H1 (cell line): ENCODE measurements at regions not wholly inside any gene's neighbourhood (a gene's known extent, or its start where the extent isn't known, plus 50 kb on each side); places are given as distances from the start of the nearest gene placed in this dataset.

Experiments
- CTCF ChIA-PET: fragments of 300-600 bp; sonication (Branson Sonifier 250); formaldehyde crosslinking; loops from one replicate; lab custom pipeline; 2021; ENCODE audit not compliant: partially characterized antibody; lab: Charles Lee
- POLR2A ChIA-PET: fragments of 300-600 bp; sonication (Branson Sonifier 250); formaldehyde crosslinking; loops from one replicate; lab custom pipeline; 2021; ENCODE audit warnings: inconsistent platforms; ENCODE audit not compliant: partially characterized antibody; lab: Charles Lee
- DNase-seq, 2 experiments: peaks; one replicate each; pipeline versions ENCODE4 v3.0.0 to v3.0.0-alpha.2; 2010 to 2022; ENCODE audit warnings: low spot score in 2 of 2, low read depth in 1 of 2, mixed read lengths in 1 of 2
- FAIRE-seq: peaks from 2 replicates; lab custom pipeline; 2011; peaks lifted over from hg19 to GRCh38; lab: Jason Lieb, UNC
- H2AFZ ChIP-seq: 2 replicates; pipeline ENCODE4 v1.8.1; 2012; ENCODE audit warnings: low read length, inconsistent platforms
- H2AK5ac ChIP-seq: 2 replicates; pipeline ENCODE4 v1.6.1; 2013; ENCODE audit warnings: low read depth, low read length
- H2BK120ac ChIP-seq: replicated peaks from 2 replicates; pipeline ENCODE3; 2013; ENCODE audit warnings: low read depth, low read length, inconsistent platforms
- H2BK12ac ChIP-seq: 2 replicates; pipeline ENCODE4 v1.6.1; 2013; ENCODE audit warnings: low read depth, low read length
- H2BK15ac ChIP-seq: 2 replicates; pipeline ENCODE4 v1.6.1; 2013; ENCODE audit warnings: low read length
- H2BK20ac ChIP-seq: 2 replicates; pipeline ENCODE4 v1.6.1; 2013; ENCODE audit warnings: low read length
- H2BK5ac ChIP-seq: 2 replicates; pipeline ENCODE4 v1.6.1; 2013; ENCODE audit warnings: low read depth, low read length
- H3K14ac ChIP-seq: 2 replicates; pipeline ENCODE4 v1.6.1; 2013; ENCODE audit warnings: inconsistent platforms; ENCODE audit not compliant: insufficient read length
- H3K18ac ChIP-seq: 2 replicates; pipeline ENCODE4 v1.6.1; 2013; ENCODE audit warnings: low read length; ENCODE audit errors: extremely low read depth
- H3K23ac ChIP-seq: 2 replicates; pipeline ENCODE4 v1.6.1; 2013; ENCODE audit warnings: inconsistent platforms; ENCODE audit not compliant: insufficient read length
- H3K23me2 ChIP-seq: 2 replicates; pipeline ENCODE4 v1.6.1; 2013; ENCODE audit warnings: low read depth, low read length
- H3K27ac ChIP-seq: 2 replicates; pipeline ENCODE4 v1.6.1; 2011; ENCODE audit warnings: low read depth, low read length, inconsistent platforms
- H3K27me3 ChIP-seq, 4 experiments: replicated peaks in 1 of 4; 1 replicate in 1 of 4; 2 replicates in 3 of 4; pipeline versions ENCODE4 v1.6.1 to v1.8.1; 2011 to 2013; ENCODE audit warnings: low read length in 3 of 4, mild to moderate bottlenecking in 3 of 4, inconsistent platforms in 2 of 4, mixed read lengths in 2 of 4, moderate library complexity in 1 of 4; ENCODE audit not compliant: control insufficient read depth in 3 of 4, insufficient read depth in 3 of 4; ENCODE audit errors: extremely low read depth in 1 of 4
- H3K36me3 ChIP-seq, 4 experiments: 2 replicates each; pipeline versions ENCODE4 v1.6.1 to v1.8.1; 2011 to 2013; ENCODE audit warnings: mild to moderate bottlenecking in 4 of 4, low read length in 3 of 4, moderate library complexity in 2 of 4, control low read depth in 1 of 4, inconsistent platforms in 1 of 4; ENCODE audit not compliant: insufficient read depth in 4 of 4, control insufficient read depth in 2 of 4
- H3K4ac ChIP-seq: replicated peaks from 2 replicates; pipeline ENCODE3; 2013; ENCODE audit warnings: low read length, low read depth, mixed read lengths, inconsistent platforms; ENCODE audit not compliant: insufficient read length
- H3K4me1 ChIP-seq, 4 experiments: replicated peaks in 1 of 4; 1 replicate in 1 of 4; 2 replicates in 3 of 4; pipeline versions ENCODE4 v1.6.1 to v1.8.1; 2011 to 2013; ENCODE audit warnings: low read length in 3 of 4, inconsistent platforms in 2 of 4, mixed read lengths in 1 of 4; ENCODE audit not compliant: insufficient read depth in 4 of 4, control insufficient read depth in 3 of 4
- H3K4me2 ChIP-seq, 2 experiments: 2 replicates each; pipeline versions ENCODE4 v1.6.1 to v1.8.1; 2011 to 2013; ENCODE audit warnings: low read depth in 2 of 2, low read length in 2 of 2, control low read depth in 1 of 2, inconsistent platforms in 1 of 2, mild to moderate bottlenecking in 1 of 2; ENCODE audit not compliant: insufficient read depth in 1 of 2
- H3K4me3 ChIP-seq, 4 experiments: fragments of 200-600, 300-600 bp in 1 of 4; sonication (generic), shearing (Covaris generic), sonication (Bioruptor Twin) in 1 of 4; 2 replicates each; pipeline versions ENCODE4 v1.5.1 to v1.8.1; 2011 to 2016; ENCODE audit warnings: low read length in 4 of 4, low read depth in 3 of 4, control low read depth in 2 of 4, inconsistent platforms in 2 of 4, mild to moderate bottlenecking in 2 of 4, mixed read lengths in 1 of 4, moderate library complexity in 1 of 4; ENCODE audit not compliant: insufficient read depth in 2 of 4; ENCODE audit errors: extremely low read depth in 1 of 4
- H3K56ac ChIP-seq: replicated peaks from 2 replicates; pipeline ENCODE3; 2013; ENCODE audit warnings: low read depth, mild to moderate bottlenecking, mixed read lengths, low read length, inconsistent platforms; ENCODE audit not compliant: insufficient read length
- H3K79me1 ChIP-seq: 2 replicates; pipeline ENCODE4 v1.6.1; 2013; ENCODE audit warnings: low read depth, low read length, control low read depth
- H3K79me2 ChIP-seq, 2 experiments: 2 replicates each; pipeline versions ENCODE4 v1.6.1 to v1.8.1; 2012 to 2013; ENCODE audit warnings: low read length in 2 of 2, mild to moderate bottlenecking in 2 of 2, inconsistent platforms in 1 of 2; ENCODE audit not compliant: insufficient read depth in 2 of 2, control insufficient read depth in 1 of 2
- H3K9ac ChIP-seq, 4 experiments: replicated peaks in 1 of 4; 1 replicate in 1 of 4; 2 replicates in 3 of 4; pipeline versions ENCODE4 v1.6.1 to v1.8.1; 2011 to 2013; ENCODE audit warnings: low read depth in 3 of 4, low read length in 3 of 4, control low read depth in 2 of 4, mild to moderate bottlenecking in 2 of 4, moderate library complexity in 2 of 4, inconsistent platforms in 1 of 4; ENCODE audit errors: extremely low read depth in 1 of 4
- H3K9me3 ChIP-seq, 2 experiments: 2 replicates each; pipeline versions ENCODE4 v1.6.1 to v1.8.1; 2012 to 2013; ENCODE audit warnings: mild to moderate bottlenecking in 2 of 2, moderate library complexity in 2 of 2, control low read depth in 1 of 2, inconsistent platforms in 1 of 2, low read depth in 1 of 2, low read length in 1 of 2, mixed read lengths in 1 of 2; ENCODE audit not compliant: insufficient read depth in 2 of 2
- H4K20me1 ChIP-seq, 2 experiments: replicated peaks in 1 of 2; 2 replicates each; pipeline versions ENCODE3 to v1.8.1; 2011 to 2013; ENCODE audit warnings: inconsistent platforms in 2 of 2, low read length in 2 of 2, mild to moderate bottlenecking in 1 of 2; ENCODE audit not compliant: insufficient read depth in 2 of 2, control insufficient read depth in 1 of 2
- H4K5ac ChIP-seq: 2 replicates; pipeline ENCODE4 v1.6.1; 2013; ENCODE audit warnings: low read length, low read depth, mixed read lengths, inconsistent platforms; ENCODE audit not compliant: insufficient read length
- H4K8ac ChIP-seq: 2 replicates; pipeline ENCODE4 v1.8.0; 2013; ENCODE audit warnings: mild to moderate bottlenecking, moderate library complexity, low read length, inconsistent platforms; ENCODE audit not compliant: insufficient read depth; ENCODE audit errors: extremely low read depth
- H4K91ac ChIP-seq: replicated peaks from 2 replicates; pipeline ENCODE3; 2013; ENCODE audit warnings: low read length, mixed read lengths, inconsistent platforms; ENCODE audit not compliant: insufficient read length
- MAFK ChIP-seq: IDR thresholded peaks from 2 replicates; pipeline ENCODE4 v1.6.1; 2012; ENCODE audit warnings: low read depth, mild to moderate bottlenecking, improper control_type of control experiment, low read length
- RNF2 ChIP-seq: fragments of 200-900, 300-1000 bp; sonication (generic); IDR thresholded peaks from 2 replicates; pipeline ENCODE4 v1.7.1; 2016; ENCODE audit warnings: borderline replicate concordance, low read depth, mild to moderate bottlenecking, antibody characterized with exemption, low read length; ENCODE audit not compliant: poor library complexity, severe bottlenecking; ENCODE audit errors: missing control alignments
- WGBS, 2 experiments: shearing (Covaris generic) in 1 of 2; methylation state at CpG; one replicate each; pipeline versions ENCODE4 v1.1.6 to v1.1.7; 2013 to 2015; ENCODE audit warnings: low lambda C conversion rate in 2 of 2, mixed read lengths in 2 of 2, inconsistent platforms in 1 of 2, low coverage in 1 of 2, missing lambda C conversion rate in 1 of 2; ENCODE audit not compliant: insufficient replicate concordance in 2 of 2, insufficient coverage in 1 of 2, insufficient read length in 1 of 2; ENCODE audit errors: extremely low coverage in 1 of 2, missing lambda C conversion rate in 1 of 2; 5-methylcytosine and 5-hydroxymethylcytosine counted together

- Histone ChIP-seq H2BK5ac (no peak overlapping the region), H3K4me2 (no peak overlapping the region), H3K18ac (peak overlapping the region; percentile 52; the same call in 1 of the 2 replicates), H2BK12ac (no peak overlapping the region; the same call in 1 of the 2 replicates), H3K4ac (no peak overlapping the region), H2BK15ac (no peak overlapping the region), H3K36me3 (no peaks in the 10 kb centered on the region), H3K27ac (no peak overlapping the region), H3K9ac (no peak overlapping the region), H3K27me3 (no peaks in the 10 kb centered on the region; a peak in 1 of 7 replicates), H3K9me3 (no peaks in the 10 kb centered on the region), H3K4me1 (peaks cover 0 to 6% (median 0%) of the 10 kb centered on the region in 4 experiments; a peak in 3 of 7 replicates), H3K23ac (no peak overlapping the region), H4K8ac (no peak overlapping the region), H2BK120ac (no peak overlapping the region), H4K91ac (no peak overlapping the region), H3K79me2 (no peaks in the 10 kb centered on the region), H3K23me2 (no peaks in the 10 kb centered on the region), H4K20me1 (no peaks in the 10 kb centered on the region), H3K56ac (no peak overlapping the region), H2AK5ac (no peak overlapping the region), H3K79me1 (no peaks in the 10 kb centered on the region), H3K14ac (no peak overlapping the region), H2BK20ac (no peak overlapping the region), H4K5ac (no peak overlapping the region), H3K4me3 (no peak overlapping the region), H2AFZ (peak overlapping the region; percentile 74; the same call in 1 of the 2 replicates)
- CTCF ChIA-PET, result interaction anchor here (0.5 to 2.0 kb wide), 3 partner anchors 25 to 726 kb away, joined by 3 to 9 read pairs (median 3); no protein-coding TSS in a partner anchor
- TF ChIP-seq MAFK (peak; percentile 28; the same call in 1 of the 2 replicates), RNF2 (no peak)
- no peak for FAIRE-seq
- no peak for DNase-seq
- POLR2A ChIA-PET, result interaction anchor here (1.0 to 1.4 kb wide), 2 partner anchors 11 to 12 kb away, joined by 3 to 4 read pairs; no protein-coding TSS in a partner anchor
- 93% methylated on average over 4 of the region's 4 CpGs; no CpG with 5 or more reads in 1 of the 2 experiments for WGBS, 2 experiments
Observed at GRCh38 chr1:229158927-229159326, 112.0 kb upstream of the RAB4A start.
